OCI-LY3 (cell line): ENCODE measurements at regions not wholly inside any gene's neighbourhood (a gene's known extent, or its start where the extent isn't known, plus 50 kb on each side); places are given as distances from the start of the nearest gene placed in this dataset.

ENCODE experiments used
- H2AFZ ChIP-seq: fragments of 200-600, 300-600 bp; shearing (Covaris generic); 2 replicates; pipeline ENCODE4 v1.6.0; 2014; ENCODE audit warnings: antibody characterized with exemption, low read depth, low read length
- H3K27ac ChIP-seq: fragments of 200-600, 300-600 bp; sonication (generic); 2 replicates; pipeline ENCODE4 v1.5.1; 2014; ENCODE audit warnings: mild to moderate bottlenecking, low read length, moderate library complexity, mixed read lengths
- H3K27me3 ChIP-seq: fragments of 200-600, 300-600 bp; sonication (generic); 2 replicates; pipeline ENCODE4 v1.6.1; 2014; ENCODE audit warnings: low read depth, low read length, mixed read lengths
- H3K36me3 ChIP-seq: fragments of 200-600, 300-600 bp; sonication (generic); replicated peaks from 2 replicates; pipeline ENCODE3; 2014; ENCODE audit warnings: low read depth, low read length, mixed read lengths
- H3K4me1 ChIP-seq: fragments of 300-600, 200-600 bp; sonication (generic); 2 replicates; pipeline ENCODE4 v1.6.1; 2014; ENCODE audit warnings: low read length, mixed read lengths
- H3K4me2 ChIP-seq: fragments of 200-600, 300-600 bp; sonication (generic); 2 replicates; pipeline ENCODE4 v1.6.1; 2014; ENCODE audit warnings: low read length, mixed read lengths
- H3K4me3 ChIP-seq: fragments of 300-600, 200-600 bp; sonication (generic); 2 replicates; pipeline ENCODE4 v1.5.1; 2014; ENCODE audit warnings: antibody characterized with exemption, mild to moderate bottlenecking, low read length, moderate library complexity
- H3K79me2 ChIP-seq: fragments of 300-600, 200-600 bp; shearing (Covaris generic); 2 replicates; pipeline ENCODE4 v1.6.1; 2014; ENCODE audit warnings: mild to moderate bottlenecking, low read length, mixed read lengths
- H3K9ac ChIP-seq: fragments of 300-600, 200-600 bp; shearing (Covaris generic); 2 replicates; pipeline ENCODE4 v1.6.0; 2014; ENCODE audit warnings: mild to moderate bottlenecking, low read length, moderate library complexity
- H3K9me3 ChIP-seq: fragments of 200-600, 300-600 bp; shearing (Covaris generic); 2 replicates; pipeline ENCODE4 v1.6.1; 2014; ENCODE audit warnings: low read length, mixed read lengths; ENCODE audit not compliant: insufficient read depth
- H4K20me1 ChIP-seq: fragments of 200-600, 300-600 bp; sonication (generic); 2 replicates; pipeline ENCODE4 v1.6.1; 2016; ENCODE audit warnings: low read length, mixed read lengths; ENCODE audit not compliant: insufficient read depth
- EZH2phosphoT487 ChIP-seq: fragments of 200-600 bp; shearing (Covaris generic); IDR thresholded peaks from 2 replicates; pipeline ENCODE4 v1.6.1; 2018; ENCODE audit warnings: antibody characterized with exemption, mixed run types, low read depth
- TF ChIP-seq, protein P1 (sequence below): fragments of 200-600, 300-600 bp; sonication (generic); IDR thresholded peaks from 2 replicates; pipeline ENCODE4 v1.5.1; 2014; ENCODE audit warnings: antibody characterized with exemption, low read length, low read depth

DNA sequence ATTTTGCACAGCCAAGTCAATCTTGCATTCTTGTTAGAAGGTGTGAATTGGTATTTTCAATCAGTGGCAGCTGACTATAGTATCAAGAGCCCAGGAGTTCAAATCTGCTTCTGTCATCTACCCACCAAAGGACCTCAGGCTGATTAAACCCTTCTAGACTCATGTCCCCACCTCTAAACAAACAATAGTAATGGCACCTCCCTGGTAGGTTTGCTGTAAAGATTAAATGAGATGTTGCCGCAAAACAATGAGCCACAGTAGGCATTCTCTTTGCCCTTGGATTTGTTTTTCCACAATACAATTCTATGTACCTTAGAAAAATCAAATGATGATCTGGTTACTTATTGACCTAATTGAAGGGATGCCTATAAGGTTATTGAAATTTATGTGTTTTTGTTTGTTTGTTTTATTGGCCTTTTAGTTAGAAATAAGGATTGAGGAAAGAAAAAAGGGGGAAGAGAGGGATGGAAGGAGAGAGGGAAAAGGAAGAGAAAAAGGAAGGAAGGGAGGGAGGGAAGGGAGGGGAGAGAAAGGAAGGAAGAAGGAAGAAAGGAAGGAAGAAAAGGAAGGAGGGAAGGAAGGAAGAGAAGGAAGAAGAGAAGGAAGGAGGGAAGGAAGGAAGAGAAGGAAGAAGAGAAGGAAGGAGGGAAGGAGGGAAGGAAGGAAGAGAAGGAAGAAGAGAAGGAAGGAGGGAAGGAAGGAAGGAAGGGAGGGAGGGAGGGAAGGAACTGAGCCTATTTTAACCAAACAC, 110.7 kb downstream of the ETS2 start:
- no peak overlapping the region for H3K4me2 ChIP-seq
- peaks cover 6% of the 10 kb centered on the region; the same call in 1 of the 2 replicates for H3K27me3 ChIP-seq
- H3K9ac ChIP-seq, result no peak overlapping the region
- H2AFZ ChIP-seq, result no peak overlapping the region
- TF ChIP-seq EZH2phosphoT487, result no peak
- TF ChIP-seq, protein P1, sequence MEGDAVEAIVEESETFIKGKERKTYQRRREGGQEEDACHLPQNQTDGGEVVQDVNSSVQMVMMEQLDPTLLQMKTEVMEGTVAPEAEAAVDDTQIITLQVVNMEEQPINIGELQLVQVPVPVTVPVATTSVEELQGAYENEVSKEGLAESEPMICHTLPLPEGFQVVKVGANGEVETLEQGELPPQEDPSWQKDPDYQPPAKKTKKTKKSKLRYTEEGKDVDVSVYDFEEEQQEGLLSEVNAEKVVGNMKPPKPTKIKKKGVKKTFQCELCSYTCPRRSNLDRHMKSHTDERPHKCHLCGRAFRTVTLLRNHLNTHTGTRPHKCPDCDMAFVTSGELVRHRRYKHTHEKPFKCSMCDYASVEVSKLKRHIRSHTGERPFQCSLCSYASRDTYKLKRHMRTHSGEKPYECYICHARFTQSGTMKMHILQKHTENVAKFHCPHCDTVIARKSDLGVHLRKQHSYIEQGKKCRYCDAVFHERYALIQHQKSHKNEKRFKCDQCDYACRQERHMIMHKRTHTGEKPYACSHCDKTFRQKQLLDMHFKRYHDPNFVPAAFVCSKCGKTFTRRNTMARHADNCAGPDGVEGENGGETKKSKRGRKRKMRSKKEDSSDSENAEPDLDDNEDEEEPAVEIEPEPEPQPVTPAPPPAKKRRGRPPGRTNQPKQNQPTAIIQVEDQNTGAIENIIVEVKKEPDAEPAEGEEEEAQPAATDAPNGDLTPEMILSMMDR, result no peak
- H3K79me2 ChIP-seq, result no peaks in the 10 kb centered on the region
- H3K36me3 ChIP-seq, result no peaks in the 10 kb centered on the region
- no peak overlapping the region for H3K27ac ChIP-seq
- no peaks in the 10 kb centered on the region for H4K20me1 ChIP-seq
- no peaks in the 10 kb centered on the region for H3K4me1 ChIP-seq
- H3K9me3 ChIP-seq, result no peaks in the 10 kb centered on the region
- H3K4me3 ChIP-seq, result no peak overlapping the region

DNA sequence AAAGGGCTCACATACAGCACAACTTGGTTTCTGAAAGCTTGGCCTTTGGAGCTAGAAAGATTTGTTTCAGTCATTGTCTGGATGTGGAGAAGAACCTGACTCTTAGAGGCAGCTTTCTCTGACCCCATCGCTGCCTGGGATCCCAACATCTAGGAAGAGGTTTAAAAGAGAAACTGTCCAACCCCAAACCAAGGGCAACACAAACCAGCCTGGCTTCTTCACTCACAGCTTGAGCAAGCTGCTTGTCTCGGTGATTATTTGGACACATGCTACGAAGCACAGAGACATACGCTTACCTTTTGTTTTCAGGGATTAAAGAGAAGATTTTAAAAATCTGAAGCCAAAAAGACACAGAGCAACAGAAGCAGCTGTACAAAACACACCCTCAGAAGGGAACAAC, 109.8 kb downstream of the ETS2 start:
- no peaks in the 10 kb centered on the region for H3K9me3 ChIP-seq
- H3K4me2 ChIP-seq, result no peak overlapping the region
- no peak overlapping the region for H3K9ac ChIP-seq
- H3K27ac ChIP-seq, result no peak overlapping the region
- no peaks in the 10 kb centered on the region for H3K36me3 ChIP-seq
- TF ChIP-seq, protein P1, result no peak
- TF ChIP-seq EZH2phosphoT487, result no peak
- H3K27me3 ChIP-seq, result peaks cover 9% of the 10 kb centered on the region; the same call in 1 of the 2 replicates
- no peak overlapping the region for H3K4me3 ChIP-seq
- H2AFZ ChIP-seq, result no peak overlapping the region
- no peaks in the 10 kb centered on the region for H4K20me1 ChIP-seq
- no peaks in the 10 kb centered on the region for H3K79me2 ChIP-seq
- H3K4me1 ChIP-seq, result no peaks in the 10 kb centered on the region

DNA sequence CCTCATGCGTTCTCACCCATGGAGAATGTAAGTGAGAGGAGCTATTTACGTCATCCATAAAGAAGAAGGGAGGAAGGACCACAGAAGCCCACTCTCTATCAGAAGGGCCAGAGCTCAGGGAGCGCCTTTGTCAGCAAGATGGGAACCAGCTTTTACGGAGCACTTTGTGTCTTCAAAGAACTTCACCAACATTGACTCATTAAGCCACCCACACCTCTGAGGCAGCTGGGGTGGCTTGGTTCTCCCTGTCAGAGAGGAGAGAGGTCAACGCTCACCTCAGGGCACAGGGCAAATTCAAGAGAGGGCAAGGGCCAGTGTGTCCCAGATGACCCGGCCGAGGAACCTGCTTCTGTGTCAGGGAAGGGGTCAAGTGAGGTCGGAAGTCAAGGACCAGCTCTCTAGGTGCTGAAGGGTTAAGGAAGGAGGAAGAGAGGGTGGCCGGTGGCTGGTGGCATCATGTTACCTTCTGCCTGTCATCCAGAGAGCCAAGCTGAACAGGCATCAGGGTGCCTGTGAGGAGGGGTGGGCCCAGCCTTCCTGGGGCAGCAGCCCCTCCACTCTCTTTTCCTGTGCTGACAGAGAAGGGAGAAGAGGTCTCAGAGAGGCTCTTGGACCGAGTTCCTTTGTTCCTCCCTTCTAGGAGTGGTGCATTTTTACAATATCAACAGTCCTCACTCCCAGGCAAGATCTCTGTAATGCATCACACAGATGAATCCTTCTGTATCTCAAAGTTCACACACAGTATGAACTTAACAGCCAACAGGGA, 109.0 kb downstream of the ETS2 start:
- no peak overlapping the region for H3K27ac ChIP-seq
- H3K36me3 ChIP-seq, result no peaks in the 10 kb centered on the region
- TF ChIP-seq, protein P1, result no peak
- TF ChIP-seq EZH2phosphoT487, result no peak
- no peak overlapping the region for H2AFZ ChIP-seq
- no peaks in the 10 kb centered on the region for H3K9me3 ChIP-seq
- H4K20me1 ChIP-seq, result no peaks in the 10 kb centered on the region
- H3K27me3 ChIP-seq, result 0 out of 2 replicates have a peak, but pooled peaks cover 9% of the 10 kb centered on the region
- H3K79me2 ChIP-seq, result no peaks in the 10 kb centered on the region
- H3K4me1 ChIP-seq, result no peaks in the 10 kb centered on the region
- no peak overlapping the region for H3K4me2 ChIP-seq
- no peak overlapping the region for H3K4me3 ChIP-seq
- H3K9ac ChIP-seq, result no peak overlapping the region

DNA sequence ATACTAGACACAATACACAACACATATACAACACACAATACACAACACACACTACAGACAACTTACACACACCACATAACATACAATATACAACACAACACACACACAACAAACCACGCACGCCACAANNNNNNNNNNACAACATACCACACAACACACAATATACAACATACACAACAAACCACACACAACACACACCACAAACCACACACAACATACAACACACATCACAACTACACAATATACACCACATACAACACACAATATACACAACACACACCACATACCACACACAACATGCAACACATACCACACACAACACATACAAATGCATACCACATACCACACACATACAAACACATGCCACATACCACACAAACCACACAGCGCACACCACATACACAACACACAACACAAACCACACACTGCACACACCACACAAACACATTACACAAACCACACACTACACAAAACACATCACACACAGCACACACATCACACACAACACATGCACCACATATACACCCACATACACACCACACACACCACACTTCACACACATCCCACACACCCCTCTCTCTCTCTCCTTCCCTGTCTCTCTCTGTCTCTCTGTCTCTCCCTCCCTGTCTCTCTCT, 108.3 kb downstream of the ETS2 start:
- TF ChIP-seq, protein P1, result no peak
- no peak for TF ChIP-seq EZH2phosphoT487
- H3K27me3 ChIP-seq, result 0 out of 2 replicates have a peak, but pooled peaks cover 9% of the 10 kb centered on the region
- no peak overlapping the region for H3K9ac ChIP-seq
- H3K79me2 ChIP-seq, result no peaks in the 10 kb centered on the region
- H2AFZ ChIP-seq, result no peak overlapping the region
- H3K27ac ChIP-seq, result no peak overlapping the region
- no peak overlapping the region for H3K4me3 ChIP-seq
- no peaks in the 10 kb centered on the region for H4K20me1 ChIP-seq
- H3K4me2 ChIP-seq, result no peak overlapping the region
- no peaks in the 10 kb centered on the region for H3K36me3 ChIP-seq
- no peaks in the 10 kb centered on the region for H3K9me3 ChIP-seq
- H3K4me1 ChIP-seq, result no peaks in the 10 kb centered on the region
